ENCODE measurements at regions not wholly inside any gene's neighbourhood (a gene's known extent, or its start where the extent isn't known, plus 50 kb on each side); places are given as distances from the start of the nearest gene placed in this dataset.

- TF ChIP-seq CTCF (IDR thresholded peaks at IDR 0.05), result no peak
- no peak for TF ChIP-seq POLR2A (IDR thresholded peaks at IDR 0.05)
Observed at GRCh38 chr1:178645808-178646200, 79.2 kb upstream of the RALGPS2 start.

Data from testis (tissue), 2 donors.